ENCODE measurements at regions not wholly inside any gene's neighbourhood (a gene's known extent, or its start where the extent isn't known, plus 50 kb on each side); places are given as distances from the start of the nearest gene placed in this dataset.

- no peak for DNase-seq (ENCODE audit: low read depth in 2 of 2)
Observed at GRCh38 chr14:35222324-35222723, 69.9 kb upstream of the PSMA6 start.

- DNase-seq (ENCODE audit: low read depth in 2 of 2) = no peak
Observed at GRCh38 chr14:35222872-35223466, 69.2 kb upstream of the PSMA6 start.

GRCh38 chr14:35223927-35224326 is 68.3 kb upstream of the PSMA6 start:
- DNase-seq (ENCODE audit: low read depth in 2 of 2) = no peak

- DNase-seq (ENCODE audit: low read depth in 2 of 2) = no peak
Observed at GRCh38 chr14:35224615-35225014, 67.6 kb upstream of the PSMA6 start.

GRCh38 chr14:35229084-35229791 is 62.9 kb upstream of the PSMA6 start:
- DNase-seq (ENCODE audit: low read depth in 2 of 2) = no peak

GRCh38 chr14:35229792-35230089 is 62.4 kb upstream of the PSMA6 start:
- DNase-seq (ENCODE audit: low read depth in 2 of 2) = no peak

- DNase-seq (ENCODE audit: low read depth in 2 of 2) = no peak
Observed at GRCh38 chr14:35231207-35231760, 60.9 kb upstream of the PSMA6 start.

- DNase-seq (ENCODE audit: low read depth in 2 of 2) = peak; percentile 36 to 43
Observed at GRCh38 chr14:35234012-35234805, 58.0 kb upstream of the PSMA6 start.

GRCh38 chr14:35235840-35236239 is 56.3 kb upstream of the PSMA6 start:
- DNase-seq (ENCODE audit: low read depth in 2 of 2) = no peak

- no peak for DNase-seq (ENCODE audit: low read depth in 2 of 2)
Observed at GRCh38 chr14:35236806-35237205, 55.4 kb upstream of the PSMA6 start.

- DNase-seq (ENCODE audit: low read depth in 2 of 2) = no peak
Observed at GRCh38 chr14:35240231-35240630, 52.0 kb upstream of the PSMA6 start.

Data from fibroblast of skin of left biceps (primary cell).